ENCODE measurements at regions not wholly inside any gene's neighbourhood (a gene's known extent, or its start where the extent isn't known, plus 50 kb on each side); places are given as distances from the start of the nearest gene placed in this dataset.

- no peak overlapping the region for H3K27ac ChIP-seq
Measured at GRCh38 chrX:6640727-6641126, 105.8 kb upstream of the VCX3A start.

GRCh38 chrX:6614506-6614905, 79.6 kb upstream of the VCX3A start:
- DNase-seq (ENCODE audit: low read depth, low spot score) = no peak
- H3K27ac ChIP-seq = no peak overlapping the region

More at GRCh38 chrX:6640727-6641126, 105.8 kb upstream of the VCX3A start:
- DNase-seq (ENCODE audit: low read depth, low spot score) = no peak

GRCh38 chrX:6599230-6599860, 64.4 kb upstream of the VCX3A start:
- DNase-seq (ENCODE audit: low read depth, low spot score) = no peak
- H3K27ac ChIP-seq = no peak overlapping the region
